Anterior cingulate cortex (tissue), 58 donors: ENCODE measurements at regions not wholly inside any gene's neighbourhood (a gene's known extent, or its start where the extent isn't known, plus 50 kb on each side); places are given as distances from the start of the nearest gene placed in this dataset.
"Not testable (repeated sequence)": the region's sequence is repeated elsewhere in the genome, so short reads cannot be mapped to it uniquely, and the experiment has no call there.

Experiments
- DNase-seq, 58 donors: peaks; one replicate each; lab custom pipeline; 2025; lab: John Stamatoyannopoulos, UW

DNA sequence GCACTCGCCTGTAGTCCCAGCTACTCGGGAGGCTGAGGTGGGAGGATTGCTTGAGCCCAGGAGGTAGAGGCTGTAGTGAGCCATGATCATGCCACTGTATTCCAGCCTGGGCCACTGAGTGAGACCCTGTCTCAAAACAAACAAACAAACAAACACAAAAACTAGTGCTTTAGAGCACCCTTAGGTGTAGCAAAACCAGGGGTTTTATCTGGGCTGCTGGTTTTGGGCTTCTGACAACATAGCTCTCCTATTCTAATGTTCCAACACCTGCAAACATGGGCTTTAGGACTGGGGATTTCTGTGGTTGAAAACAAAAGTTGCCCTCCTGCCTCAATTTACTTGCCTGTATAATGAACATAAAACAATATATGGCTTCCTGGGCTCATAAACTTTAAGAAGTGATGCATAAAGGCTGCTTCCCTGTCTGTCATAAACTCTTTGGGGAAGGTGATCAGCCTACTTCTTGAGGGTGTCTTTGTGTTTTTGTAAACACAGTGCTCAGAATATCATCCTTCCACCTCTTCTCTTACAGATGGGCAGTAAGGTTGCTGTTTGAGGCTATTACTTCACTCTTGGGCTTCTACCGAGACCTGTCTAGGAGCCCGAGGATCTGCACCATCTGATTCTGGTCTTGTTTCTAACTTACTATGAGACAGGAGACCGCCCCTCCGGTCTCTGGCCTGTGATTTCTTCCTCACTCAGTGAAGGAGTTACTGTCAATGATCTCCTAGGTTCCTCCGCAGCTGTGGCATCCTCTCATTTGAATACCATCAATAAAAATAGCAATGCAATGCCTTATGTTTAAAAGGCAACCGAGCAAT is 246.5 kb downstream of the MYCN start:
- DNase-seq: no peak

DNA sequence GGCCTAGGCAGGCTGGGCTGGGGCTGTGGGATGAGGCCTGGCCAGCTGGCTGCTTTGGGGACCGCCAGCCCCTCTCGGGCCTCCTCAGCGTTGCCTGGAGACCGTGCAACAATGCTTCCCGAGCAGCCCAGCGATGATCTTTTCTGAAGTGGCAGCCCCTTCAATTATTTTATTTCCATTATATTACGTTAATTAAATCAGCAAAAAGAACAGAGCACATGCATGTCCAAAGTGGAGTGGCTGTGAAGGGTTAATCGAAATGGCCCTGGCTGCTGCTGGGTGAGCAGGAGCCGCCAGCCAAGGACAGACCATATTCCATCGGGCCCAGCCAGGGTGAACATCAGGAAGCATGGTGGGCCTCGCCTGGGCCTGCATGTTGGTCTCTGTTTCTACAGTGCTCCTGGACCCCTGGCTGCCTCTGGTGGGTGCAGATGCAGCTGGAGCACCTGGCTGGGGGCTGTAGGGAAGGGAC is 245.5 kb downstream of the MYCN start:
- no peak for DNase-seq

DNA sequence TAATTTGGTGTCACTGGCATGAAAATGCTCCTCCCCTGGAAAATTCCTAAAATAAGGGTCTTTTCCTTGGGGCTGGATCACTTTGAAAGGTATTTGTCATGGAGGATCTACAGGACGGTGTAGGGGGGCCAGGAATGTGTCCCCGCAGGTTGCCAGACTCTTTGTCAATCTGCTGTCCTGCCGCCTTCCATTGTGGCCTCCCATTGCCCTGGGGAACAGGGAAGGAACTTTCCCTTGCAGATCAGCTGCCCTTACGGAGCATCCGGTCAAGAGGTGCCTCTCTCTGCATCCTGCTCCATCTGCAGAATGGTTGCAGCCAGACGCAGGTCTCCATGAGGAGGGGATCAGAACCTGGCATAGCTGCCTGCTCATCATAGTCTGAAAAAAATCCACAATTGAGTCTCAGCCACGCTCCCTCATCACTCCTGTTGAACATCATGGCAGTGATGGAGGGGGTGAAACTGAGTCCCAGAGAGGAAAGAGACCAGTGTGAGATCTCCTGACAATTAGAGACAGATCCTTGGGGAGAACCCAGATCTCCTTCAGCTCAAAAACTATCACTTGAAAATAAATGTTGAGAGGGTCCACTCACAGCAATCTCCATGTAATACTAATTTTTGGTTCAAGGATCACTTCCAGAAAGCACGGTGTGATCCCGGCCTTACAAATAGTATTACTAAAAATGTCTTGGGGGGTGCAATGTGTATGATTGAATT is 244.8 kb downstream of the MYCN start:
- no peak for DNase-seq

DNA sequence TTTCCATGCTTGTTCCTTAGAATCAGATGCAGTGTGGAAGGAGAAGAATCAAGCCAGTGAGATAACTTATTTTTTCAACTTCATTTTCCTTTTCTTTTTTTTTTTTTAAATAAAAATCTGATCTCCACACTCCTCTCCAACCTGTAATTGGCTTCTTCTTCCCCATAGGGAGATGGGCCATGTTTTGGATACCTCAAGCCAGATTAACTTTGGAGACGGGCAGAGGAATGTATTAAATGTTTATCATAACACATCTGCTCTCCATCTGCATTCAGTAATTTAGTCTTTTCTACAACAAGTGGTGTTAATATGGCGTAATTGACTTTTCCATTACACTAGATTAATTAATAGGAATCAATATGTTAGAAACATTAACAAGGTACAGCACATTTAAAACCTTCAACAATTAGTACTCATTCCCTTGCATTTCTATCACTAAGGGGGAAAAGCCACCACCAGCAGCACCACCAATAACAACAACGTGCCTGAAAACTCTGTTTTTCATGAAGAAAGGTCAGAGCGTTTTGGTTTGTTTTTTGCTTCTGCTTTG is 244.1 kb downstream of the MYCN start:
- DNase-seq: no peak

DNA sequence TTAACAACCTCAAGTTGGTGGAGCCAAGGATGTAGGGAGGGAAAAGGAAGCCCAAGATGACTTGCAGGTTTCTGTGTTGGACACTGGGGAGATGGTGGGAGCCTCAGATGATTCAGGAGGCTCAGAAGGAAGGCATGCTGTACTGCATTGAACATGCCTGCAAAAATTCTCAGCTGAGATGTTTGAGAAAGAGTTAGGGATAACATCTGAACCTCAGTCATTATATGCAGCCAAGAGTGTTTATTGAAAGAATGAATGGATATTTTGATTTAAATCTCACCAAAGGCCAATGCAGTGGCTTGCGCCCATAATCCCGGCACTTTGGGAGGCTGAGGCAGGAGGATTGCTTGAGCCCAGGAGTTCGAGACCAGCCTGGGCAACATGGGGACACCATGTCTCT is 243.0 kb downstream of the MYCN start:
- DNase-seq: no peak

DNA sequence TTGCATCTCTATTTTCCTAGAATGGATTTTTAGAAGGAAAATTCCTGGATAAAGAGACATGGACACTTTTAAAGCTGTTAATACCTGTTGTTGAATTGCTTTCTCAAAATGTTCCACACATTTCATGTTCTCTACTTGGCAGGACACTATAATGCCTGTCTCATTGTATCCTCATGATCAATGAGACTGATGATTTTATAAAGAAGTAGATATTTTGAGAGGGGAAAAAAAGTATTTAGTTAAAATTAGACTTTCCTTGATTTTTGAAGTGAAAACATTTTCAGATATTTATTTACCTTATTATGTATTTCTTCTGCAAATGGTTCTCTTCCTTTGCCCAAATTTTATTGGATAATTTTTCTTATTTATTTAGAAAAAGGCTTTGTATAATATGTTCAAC is 242.5 kb downstream of the MYCN start:
- DNase-seq: no peak

DNA sequence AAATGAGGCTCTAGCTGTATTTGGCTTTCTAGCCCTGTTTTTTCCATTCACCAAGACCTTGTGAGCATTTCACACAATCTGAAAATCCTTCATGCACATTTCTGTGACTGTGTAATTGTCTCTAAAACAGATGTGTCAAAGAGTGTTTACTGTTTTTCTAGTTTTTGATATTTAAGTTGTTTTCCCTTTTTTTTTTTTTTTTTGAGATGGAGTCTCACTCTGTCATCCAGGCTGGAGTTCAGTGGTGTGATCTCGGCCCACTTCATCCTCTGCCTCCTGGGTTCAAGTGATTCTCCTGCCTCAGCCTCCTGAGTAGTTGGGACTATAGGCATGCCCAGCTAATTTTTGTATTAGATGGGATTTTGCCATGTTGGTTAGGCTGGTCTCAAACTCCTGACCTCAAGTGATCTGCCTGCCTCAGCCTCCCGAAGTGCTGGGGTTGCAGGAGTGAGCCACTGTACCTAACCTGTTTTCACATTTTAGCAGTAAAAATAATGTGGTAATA is 242.0 kb downstream of the MYCN start:
- not testable (repeated sequence) for DNase-seq

DNA sequence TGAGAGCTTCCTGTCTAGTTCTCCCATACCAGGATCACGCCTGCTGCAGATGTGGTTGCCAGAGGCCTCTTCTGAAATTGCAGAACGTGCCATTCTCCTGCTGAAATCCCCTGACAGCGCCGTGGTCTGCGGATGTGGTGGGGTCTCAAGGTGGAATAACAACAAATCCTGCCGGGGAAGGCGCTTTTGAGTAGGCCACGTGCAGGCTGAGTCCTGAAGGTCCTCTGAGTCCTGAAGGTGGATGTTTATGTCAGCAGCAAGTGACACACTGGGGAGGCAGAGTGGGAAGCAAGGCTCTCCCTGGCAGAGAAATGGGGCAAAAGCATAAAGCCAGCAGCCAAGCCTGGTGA is 241.4 kb downstream of the MYCN start:
- DNase-seq: no peak

DNA sequence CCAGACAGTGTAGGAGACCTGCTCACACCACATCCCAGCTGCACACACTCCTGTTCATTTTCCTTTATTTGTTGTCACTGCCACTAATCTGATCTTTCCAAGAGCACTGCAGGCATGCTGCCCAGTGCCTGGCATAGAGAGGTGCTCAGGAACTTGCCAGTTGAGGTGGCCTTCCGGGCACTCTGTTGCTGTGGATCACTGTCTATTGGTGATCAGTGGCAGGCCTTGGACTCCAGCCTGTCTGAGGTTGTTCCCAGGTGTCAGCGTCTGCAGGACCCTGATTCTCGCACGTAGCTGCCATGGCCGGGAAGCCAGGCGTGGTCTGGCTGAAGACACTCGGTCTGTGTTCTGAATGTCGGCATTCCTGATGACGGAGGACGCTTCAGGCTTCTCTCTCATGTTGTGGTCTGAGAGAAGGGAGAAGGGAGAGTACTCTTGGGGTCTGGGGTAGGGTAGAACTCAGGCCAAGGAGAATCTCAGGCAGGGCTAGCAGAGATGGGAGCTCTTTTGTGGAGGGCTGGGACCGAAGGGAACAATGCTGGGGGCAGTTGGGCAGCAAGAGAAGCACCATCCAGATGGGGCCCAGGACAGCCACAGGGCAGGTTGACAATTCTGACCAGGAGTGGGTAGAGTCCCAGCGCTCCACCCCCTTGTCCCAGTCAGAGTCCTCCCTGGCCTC is 240.9 kb downstream of the MYCN start:
- DNase-seq: no peak

DNA sequence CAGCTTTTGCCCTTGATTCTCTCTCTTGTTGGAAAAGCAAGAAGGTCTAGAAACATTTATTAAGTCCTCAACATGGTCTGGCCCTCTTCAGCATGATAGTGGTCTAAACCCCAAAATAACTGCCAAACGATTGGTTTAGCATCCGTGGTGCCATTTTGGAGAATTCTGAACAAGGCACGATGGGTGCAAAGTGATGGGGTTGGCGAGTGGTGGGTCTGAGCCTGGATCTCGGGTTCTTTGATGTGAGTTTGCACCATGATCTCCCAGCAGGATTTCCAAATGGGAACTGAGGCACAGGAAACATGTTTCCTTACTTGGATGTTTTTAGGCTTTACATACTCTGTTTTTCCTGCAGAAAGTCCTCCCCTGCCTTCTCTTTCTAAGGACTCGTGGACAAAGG is 240.3 kb downstream of the MYCN start:
- DNase-seq: no peak

DNA sequence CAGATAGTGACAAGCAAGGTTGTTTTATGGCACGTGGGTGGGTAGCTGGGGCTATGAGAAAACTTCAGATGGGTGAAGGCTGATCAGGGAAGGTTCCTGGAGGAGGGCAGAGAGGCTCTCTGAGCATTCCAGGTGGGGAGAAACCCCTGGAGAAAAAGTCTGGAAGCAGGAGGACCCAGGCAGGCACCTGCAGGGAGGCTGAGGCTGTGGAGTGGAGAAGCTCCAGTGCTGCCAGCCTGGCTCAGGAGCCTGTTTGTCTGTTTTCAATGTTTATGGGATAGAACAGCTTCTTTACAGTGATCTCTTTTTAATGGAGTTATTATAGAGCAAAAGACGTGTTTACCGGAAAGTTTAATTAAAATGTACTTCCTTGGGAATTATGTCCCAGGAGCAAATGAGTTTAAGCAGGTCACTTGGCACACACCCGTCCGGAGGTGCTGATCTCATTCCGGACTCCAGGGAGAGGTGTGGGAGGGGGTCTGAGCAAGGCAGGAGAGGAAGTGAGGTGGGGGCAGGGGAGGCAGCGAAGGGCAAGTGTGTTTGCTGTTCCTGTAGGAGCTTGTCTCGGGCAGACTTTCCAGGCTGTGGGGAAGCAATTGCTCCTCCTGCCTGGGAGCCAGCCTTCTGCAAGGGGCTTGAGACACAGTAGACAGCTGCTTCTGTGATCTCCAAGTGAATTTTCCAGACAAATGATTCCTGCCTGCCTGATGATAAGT is 239.5 kb downstream of the MYCN start:
- no peak for DNase-seq

DNA sequence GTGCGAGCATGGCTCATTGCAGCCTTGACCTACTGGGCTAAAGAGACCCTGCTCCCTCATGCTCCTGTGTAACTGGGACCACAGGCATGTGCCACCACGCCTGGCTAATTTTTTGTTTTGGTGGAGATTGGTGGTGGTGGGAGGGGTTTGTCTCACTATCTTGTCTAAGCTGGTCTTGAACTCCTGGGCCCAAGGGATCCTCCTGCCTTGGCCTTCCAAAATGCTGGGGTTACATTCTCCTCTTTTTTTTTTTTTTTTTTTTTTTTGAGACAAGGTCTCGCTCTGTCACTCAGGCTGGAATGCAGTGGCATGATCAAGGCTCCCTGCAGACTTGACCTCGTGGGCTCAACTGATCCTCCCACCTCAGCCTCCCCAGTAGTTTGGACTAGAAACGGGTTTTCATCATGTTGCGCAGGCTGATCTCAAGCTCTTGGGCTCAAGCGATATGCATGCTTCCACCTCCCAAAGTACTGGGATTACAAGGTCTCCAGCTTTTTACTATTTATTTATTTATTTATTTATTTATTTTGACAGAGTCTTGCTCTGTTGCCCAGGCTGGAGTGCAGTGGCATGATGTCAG is 238.3 kb downstream of the MYCN start:
- DNase-seq: no peak

DNA sequence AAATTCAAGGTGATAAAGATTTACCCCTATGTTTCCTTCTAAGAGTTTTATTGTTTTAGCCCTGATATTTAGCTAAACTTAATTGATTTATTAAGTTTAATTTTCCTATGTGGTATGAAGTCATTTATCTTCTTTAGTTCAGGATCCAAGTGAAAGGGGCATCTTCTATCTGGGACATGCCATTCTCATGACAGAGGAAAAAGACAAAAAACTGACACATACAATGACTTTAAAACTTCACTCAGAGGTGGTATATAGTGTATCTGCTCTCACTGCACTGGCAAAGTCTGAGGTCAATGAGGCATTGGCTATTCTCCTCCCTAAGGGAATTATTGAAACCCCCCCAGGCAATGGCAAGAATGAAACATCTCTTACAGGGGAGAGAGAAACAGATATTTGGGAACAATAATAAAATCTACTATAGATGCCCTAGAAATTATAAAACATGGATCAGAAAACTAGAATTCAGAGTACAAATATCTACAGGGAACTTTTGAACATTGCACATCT is 237.4 kb downstream of the MYCN start:
- DNase-seq: no peak

DNA sequence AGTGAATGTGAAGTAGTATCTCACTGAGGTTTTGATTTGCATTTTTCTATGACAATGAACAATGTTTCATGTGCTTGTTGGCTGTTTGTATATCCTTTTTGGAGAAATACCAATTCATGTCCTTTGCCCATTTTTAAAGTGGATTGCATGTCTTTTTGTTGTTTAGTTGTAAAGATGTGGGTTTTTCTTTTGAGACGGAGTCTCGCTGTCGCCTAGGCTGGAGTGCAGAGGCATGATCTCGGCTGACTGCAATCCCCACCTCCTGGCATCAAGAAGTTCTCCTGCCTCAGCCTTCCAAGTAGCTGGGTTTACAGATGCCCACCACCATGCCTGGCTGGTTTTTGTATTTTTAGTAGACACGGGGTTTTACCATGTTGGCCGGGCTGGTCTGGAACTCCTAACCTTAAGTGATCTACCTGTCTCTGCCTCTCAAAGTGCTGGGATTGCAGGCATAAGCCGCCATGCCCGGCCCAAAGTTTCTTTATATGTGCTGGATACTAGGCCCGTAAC is 236.7 kb downstream of the MYCN start:
- DNase-seq: no peak

DNA sequence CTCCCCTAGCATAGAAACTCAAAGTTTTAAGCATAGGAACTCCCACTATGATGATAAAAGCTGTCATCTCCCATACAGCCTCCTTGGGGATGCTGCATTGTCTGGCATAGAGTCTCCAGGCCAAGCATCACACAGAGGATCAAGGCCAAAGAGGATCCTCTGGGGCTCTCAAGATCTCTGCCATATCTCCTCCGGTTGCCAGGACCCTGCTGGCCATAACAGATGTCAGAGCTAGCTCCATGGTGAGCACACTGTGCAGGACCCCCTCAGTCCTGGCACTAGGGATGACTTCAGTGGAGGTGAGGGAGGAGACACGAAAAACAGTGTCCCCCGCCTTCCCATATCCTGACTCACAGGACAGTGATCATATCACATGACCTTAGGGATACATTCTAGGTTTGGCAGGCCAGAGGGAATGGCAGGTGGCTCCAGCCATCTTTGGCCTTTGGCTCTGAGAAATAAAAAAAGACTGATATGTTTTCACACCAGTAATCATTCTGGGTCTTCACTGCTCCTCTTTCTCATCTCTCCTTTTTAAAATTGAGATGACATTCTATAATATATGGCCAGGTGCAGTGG is 235.0 kb downstream of the MYCN start:
- no peak for DNase-seq

DNA sequence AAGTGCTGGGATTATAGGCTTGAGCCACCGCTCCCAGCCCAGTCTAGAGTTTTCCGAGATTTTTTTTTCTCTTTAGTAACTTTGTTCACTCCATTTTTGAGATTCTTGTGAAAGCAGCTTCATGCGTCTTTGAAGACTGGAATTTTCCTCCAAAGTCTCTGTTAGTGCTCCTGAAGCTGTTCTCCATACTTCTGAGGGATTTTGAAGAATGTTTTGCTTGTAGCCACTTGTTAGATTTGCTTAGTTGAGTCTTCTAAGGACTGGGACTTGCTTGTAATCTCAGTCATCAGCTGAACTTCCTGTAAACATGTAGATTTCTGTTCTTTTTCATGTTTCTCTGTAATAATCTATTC is 234.3 kb downstream of the MYCN start:
- DNase-seq: no peak

DNA sequence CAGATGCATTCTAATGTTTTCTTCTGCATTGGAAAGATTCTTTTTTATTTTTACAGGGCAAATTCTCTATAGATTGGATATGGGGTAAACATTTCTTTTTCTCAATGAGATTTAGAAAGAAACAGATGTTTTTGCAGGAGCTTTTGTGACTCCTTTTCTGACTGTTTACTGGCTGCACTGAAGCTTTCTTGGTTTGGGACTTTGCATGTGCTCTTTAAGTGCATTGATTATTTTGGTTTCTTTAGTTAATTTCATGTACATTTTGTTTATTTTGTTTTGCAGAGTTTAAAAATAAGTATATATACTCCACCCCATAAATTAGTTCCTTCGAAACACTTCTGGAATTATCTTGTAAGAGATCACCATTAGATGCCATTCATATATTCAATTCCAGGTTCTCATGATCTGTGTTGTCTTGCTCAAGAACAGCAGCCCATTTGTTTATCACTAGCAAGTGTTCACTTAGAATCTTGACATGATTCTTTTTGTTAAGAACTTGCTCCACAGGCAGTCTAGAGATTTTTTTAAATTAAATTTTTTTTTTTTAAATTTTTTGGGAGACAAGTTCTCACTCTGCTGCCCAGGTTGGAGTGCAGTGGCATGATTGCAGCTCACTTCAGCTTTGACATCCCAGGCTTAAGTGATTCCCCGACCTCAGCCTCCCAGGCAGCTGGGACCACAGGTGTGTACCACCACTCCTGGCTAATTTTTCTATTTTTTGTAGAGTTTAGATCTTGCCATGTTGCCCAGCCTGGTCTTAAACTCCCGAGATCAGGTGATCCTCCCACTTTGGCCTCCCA is 233.7 kb downstream of the MYCN start:
- DNase-seq: no peak
